Adrenal gland (tissue), 9 donors: ENCODE measurements at regions not wholly inside any gene's neighbourhood (a gene's known extent, or its start where the extent isn't known, plus 50 kb on each side); places are given as distances from the start of the nearest gene placed in this dataset.

Source experiments
- DNase-seq, 7 donors: peaks; one replicate each; pipeline ENCODE4 v3.0.0-alpha.2; 2019 to 2020
- H3K27ac ChIP-seq, 5 donors: fragments of 200-600 bp; sonication (generic) in 4 of 5; 1 replicate in 3 of 5; 2 replicates in 2 of 5; pipeline versions ENCODE4 v1.5.1 to v1.8.0; 2016 to 2020; ENCODE audit warnings: mild to moderate bottlenecking in 1 of 5
- H3K27me3 ChIP-seq: fragments of 200-600 bp; 2 replicates; pipeline ENCODE4 v1.8.0; 2021
- H3K36me3 ChIP-seq, 2 donors: fragments of 200-600 bp; replicated peaks in 1 of 2; 1 replicate in 1 of 2; 2 replicates in 1 of 2; pipeline versions ENCODE4 v1.5.1 to v1.8.0; 2018 to 2022
- H3K4me1 ChIP-seq, 2 donors: fragments of 200-600 bp; replicated peaks in 1 of 2; 1 replicate in 1 of 2; 2 replicates in 1 of 2; pipeline versions ENCODE4 v1.5.1 to v1.8.0; 2018 to 2021
- H3K4me3 ChIP-seq, 4 donors: fragments of 200-600 bp; sonication (generic) in 3 of 4; one replicate each; pipeline ENCODE4 v1.5.1; 2016 to 2018
- H3K9me3 ChIP-seq, 3 donors: fragments of 200-600 bp; sonication (generic) in 1 of 3; replicated peaks in 1 of 3; 1 replicate in 2 of 3; 2 replicates in 1 of 3; pipeline versions ENCODE4 v1.5.1 to v1.8.0; 2016 to 2021
- POLR2A ChIP-seq, 2 donors: fragments of 450-650 bp; IDR thresholded peaks; one replicate each; pipeline ENCODE4 v1.6.1; 2017; ENCODE audit warnings: antibody characterized with exemption in 2 of 2, mild to moderate bottlenecking in 2 of 2, moderate library complexity in 1 of 2
- WGBS, 4 donors: extraction: QIAGEN DNeasy Blood & Tissue Kit in 2 of 4; methylation state at CpG; one replicate each; pipeline versions ENCODE4 v1.1.5 to v1.1.7; 2013 to 2017; 5-methylcytosine and 5-hydroxymethylcytosine counted together
- intact Hi-C, 2 donors: fragments of 100-400 bp; cut with DNase I; formaldehyde crosslinking; loops; one replicate each; pipeline versions ENCODE4 v1.14.1 to v1.15.0; 2022 to 2023
- TF ChIP-seq, protein P1 (sequence below), 6 experiments: fragments of 450-650 bp in 4 of 6; fragments of 200-600 bp in 2 of 6; sonication (generic) in 1 of 6; IDR thresholded peaks; 1 replicate in 5 of 6; 2 replicates in 1 of 6; pipeline versions ENCODE4 v1.5.1 to v1.8.0; 2016 to 2021; ENCODE audit warnings: antibody characterized with exemption in 6 of 6, mild to moderate bottlenecking in 2 of 6, moderate library complexity in 1 of 6
- donor health status: healthy with polysubstance abuse.
- donor health status: Bipolar disorder and iron deficiency.
- donor health status: DM: yes; HTN: yes; CAD: no.
- donor health status: DM: no; HTN: no; CAD: no.
- donor health status: DM: no; HTN: no; CAD: no.

DNA sequence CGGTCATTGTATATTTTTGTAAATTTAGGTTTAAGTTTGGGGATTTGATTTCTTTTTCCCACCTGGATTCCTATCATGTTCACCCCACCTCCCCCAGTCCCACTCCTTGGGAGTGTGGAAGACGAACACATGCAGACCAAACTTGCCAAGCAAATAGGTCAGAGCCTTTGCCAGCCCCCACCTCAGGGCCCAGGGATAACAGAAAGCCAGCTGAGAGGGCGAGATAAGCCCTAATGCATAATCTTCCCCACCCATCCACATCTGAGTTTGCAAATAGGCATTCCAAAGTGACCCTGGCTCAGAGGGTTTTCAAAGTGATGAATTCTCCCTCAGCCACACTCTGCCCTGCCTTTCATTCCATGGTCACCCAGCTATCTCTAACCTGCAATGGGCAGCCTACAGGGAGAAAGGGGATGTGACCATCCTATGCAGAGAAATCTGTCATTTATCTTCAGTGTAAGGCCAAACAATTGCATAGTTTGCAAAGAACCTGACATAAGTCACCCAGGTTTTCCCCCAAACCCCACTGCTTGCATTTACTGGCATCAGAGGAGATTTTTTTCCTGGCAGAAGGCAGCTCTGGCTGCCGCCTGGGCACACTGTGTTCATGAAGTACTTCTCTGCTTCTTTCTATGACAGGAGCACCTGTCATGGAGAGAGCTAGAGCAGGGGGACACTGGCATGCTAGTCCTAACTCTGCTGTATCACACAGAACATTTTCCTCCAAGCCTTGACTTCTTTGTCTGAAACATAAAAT lies 69.0 kb upstream of the NFIA start:
- H3K9me3 ChIP-seq: no peaks in the 10 kb centered on the region
- H3K4me3 ChIP-seq: no peak overlapping the region
- TF ChIP-seq, protein P1, sequence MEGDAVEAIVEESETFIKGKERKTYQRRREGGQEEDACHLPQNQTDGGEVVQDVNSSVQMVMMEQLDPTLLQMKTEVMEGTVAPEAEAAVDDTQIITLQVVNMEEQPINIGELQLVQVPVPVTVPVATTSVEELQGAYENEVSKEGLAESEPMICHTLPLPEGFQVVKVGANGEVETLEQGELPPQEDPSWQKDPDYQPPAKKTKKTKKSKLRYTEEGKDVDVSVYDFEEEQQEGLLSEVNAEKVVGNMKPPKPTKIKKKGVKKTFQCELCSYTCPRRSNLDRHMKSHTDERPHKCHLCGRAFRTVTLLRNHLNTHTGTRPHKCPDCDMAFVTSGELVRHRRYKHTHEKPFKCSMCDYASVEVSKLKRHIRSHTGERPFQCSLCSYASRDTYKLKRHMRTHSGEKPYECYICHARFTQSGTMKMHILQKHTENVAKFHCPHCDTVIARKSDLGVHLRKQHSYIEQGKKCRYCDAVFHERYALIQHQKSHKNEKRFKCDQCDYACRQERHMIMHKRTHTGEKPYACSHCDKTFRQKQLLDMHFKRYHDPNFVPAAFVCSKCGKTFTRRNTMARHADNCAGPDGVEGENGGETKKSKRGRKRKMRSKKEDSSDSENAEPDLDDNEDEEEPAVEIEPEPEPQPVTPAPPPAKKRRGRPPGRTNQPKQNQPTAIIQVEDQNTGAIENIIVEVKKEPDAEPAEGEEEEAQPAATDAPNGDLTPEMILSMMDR (IDR thresholded peaks at IDR 0.05): no peak
- TF ChIP-seq POLR2A (IDR thresholded peaks at IDR 0.05): no peak
- intact Hi-C loops: no loop called here
- 92 to 96% (median 94%) methylated on average over 3 to 4 of the region's 4 CpGs for WGBS, 4 donors
- DNase-seq: no peak
- no peak overlapping the region for H3K27ac ChIP-seq
- no peaks in the 10 kb centered on the region for H3K36me3 ChIP-seq
- H3K4me1 ChIP-seq: no peaks in the 10 kb centered on the region
- no peaks in the 10 kb centered on the region for H3K27me3 ChIP-seq

DNA sequence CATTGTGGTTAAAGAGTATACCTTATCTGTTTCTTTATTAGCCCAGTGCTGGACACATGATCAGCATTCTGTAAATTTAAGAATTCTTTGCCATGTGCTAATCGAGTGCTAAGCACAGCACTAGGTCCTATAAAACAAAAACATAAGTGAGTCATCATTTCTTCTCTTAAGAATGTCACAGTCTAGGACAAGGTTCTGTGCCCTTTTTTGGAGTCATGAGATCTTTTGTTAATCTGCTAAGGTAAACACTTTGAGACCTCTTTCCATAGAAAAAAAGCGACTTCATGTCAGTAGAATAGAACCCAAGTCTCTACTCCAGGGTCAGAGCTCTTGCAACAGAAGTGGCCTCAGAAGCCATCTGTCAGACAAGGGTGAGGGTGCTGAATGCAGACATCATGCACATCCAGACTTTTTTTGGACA lies 70.0 kb upstream of the NFIA start:
- WGBS, 4 donors: 66 to 78% (median 74%) methylated on average over 2 of the region's 2 CpGs
- H3K27me3 ChIP-seq: no peaks in the 10 kb centered on the region
- no peak overlapping the region for H3K4me3 ChIP-seq
- TF ChIP-seq, protein P1 (IDR thresholded peaks at IDR 0.05): no peak
- no peak for TF ChIP-seq POLR2A (IDR thresholded peaks at IDR 0.05)
- H3K4me1 ChIP-seq: no peaks in the 10 kb centered on the region
- H3K36me3 ChIP-seq: no peaks in the 10 kb centered on the region
- intact Hi-C loops: no loop called here
- no peak overlapping the region for H3K27ac ChIP-seq
- DNase-seq: no peak
- no peaks in the 10 kb centered on the region for H3K9me3 ChIP-seq

DNA sequence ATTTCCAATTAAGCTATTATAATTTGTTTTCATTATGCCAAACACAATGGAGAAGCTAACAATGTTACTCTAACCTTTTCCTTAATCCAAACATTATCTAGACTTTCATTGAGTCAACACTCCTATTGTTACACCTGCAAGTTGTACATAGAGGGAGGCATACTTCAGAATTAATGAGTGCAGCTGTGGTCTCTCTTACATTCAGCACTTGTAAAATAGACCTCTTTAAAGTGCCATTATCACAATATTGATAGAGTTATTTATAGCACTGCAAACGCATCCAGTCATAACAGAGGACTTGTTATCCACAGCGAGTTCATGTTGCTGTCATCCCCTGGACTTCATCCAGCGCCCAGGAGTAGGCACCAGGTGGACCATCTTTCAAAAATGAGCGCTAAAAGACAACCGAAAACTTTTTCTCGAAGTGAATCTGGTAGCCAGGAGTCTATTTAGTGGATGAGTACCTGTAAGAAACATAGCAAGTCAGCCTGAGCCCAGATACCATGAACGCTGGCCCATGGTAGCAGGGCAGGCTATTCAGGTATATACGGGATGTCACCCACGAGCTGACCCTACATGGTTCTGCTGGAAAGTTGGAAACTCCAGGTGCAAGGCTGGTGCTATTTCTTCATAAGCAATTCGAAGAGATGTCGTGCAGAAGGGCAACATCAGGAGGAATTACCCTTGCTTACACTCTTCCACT lies 70.6 kb upstream of the NFIA start:
- Histone ChIP-seq H3K9me3 (no peaks in the 10 kb centered on the region), H3K4me3 (no peak overlapping the region), H3K4me1 (no peaks in the 10 kb centered on the region), H3K36me3 (no peaks in the 10 kb centered on the region), H3K27me3 (no peaks in the 10 kb centered on the region), H3K27ac (no peak overlapping the region)
- DNase-seq: no peak
- intact Hi-C loops: no loop called here
- TF ChIP-seq, protein P1 (IDR thresholded peaks at IDR 0.05): no peak
- TF ChIP-seq POLR2A (IDR thresholded peaks at IDR 0.05): no peak
- 76 to 82% (median 80%) methylated on average over 11 of the region's 11 CpGs for WGBS, 4 donors

DNA sequence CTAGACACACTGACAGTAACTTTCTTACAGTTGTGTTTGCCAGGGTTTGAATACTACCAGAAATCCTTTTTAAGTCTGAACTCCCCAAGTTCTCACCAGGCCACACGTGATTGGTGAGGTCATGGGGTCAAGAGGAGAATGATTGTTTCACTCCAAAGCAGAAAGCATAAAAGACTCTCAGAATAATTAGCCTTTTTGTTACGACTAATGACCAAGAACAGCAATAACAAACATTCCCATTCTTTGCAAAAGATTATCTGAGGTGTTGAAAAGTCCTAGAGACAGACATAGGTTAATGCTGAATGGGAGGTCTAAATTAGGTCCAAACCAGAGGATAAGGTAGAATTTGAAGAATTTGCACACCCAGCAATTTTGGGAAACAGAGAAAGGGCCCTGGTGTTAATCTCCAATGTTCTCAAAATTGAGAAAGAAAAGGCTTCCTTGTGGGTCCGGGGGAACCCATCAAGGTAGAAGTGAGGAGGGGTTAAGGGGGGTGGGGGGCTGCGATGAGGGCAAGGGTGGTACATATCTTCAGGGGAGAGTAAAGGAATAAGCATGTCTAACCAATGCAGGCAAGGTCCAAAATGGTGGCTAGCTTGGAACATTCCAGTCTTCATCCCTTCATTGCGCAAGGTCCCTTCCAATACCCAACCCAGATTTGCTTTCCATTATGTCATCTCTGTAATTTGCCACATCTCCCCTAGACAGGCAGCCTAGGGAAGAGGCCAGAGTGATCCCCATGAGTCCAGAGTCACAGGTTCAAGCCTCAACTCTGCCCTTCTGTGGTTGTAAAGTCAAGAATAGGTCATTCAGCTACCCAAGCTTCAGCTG lies 74.6 kb upstream of the NFIA start:
- Histone ChIP-seq H3K4me1 (no peaks in the 10 kb centered on the region), H3K27ac (no peak overlapping the region), H3K4me3 (no peak overlapping the region), H3K9me3 (no peaks in the 10 kb centered on the region), H3K36me3 (no peaks in the 10 kb centered on the region), H3K27me3 (no peaks in the 10 kb centered on the region)
- WGBS, 4 donors: 79 to 89% (median 89%) methylated on average over 5 of the region's 5 CpGs
- no peak for DNase-seq
- intact Hi-C loops: no loop called here
- TF ChIP-seq, protein P1 (IDR thresholded peaks at IDR 0.05): no peak
- no peak for TF ChIP-seq POLR2A (IDR thresholded peaks at IDR 0.05)
